ENCODE measurements at regions not wholly inside any gene's neighbourhood (a gene's known extent, or its start where the extent isn't known, plus 50 kb on each side); places are given as distances from the start of the nearest gene placed in this dataset.

DNA sequence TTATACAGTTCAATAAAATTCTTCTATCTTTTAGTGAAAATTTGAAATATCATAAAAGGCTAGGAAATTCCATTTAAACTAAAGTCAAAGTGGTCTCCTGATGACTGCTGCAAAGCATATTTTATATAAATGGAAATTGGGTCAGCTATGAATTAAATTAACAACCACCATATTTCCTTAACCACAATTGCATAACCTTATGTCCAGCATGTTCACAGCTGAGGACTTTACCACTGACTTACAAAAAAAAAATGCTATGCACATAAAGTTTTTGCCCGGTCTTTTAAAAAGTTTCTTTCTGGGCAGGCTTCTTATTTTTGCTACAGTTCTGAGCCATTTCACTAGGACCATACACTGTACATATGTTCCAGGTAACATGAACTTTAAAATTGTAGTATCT is 208.6 kb upstream of the RGMB start:
- Histone ChIP-seq H3K4me1 (ENCODE audit: insufficient read depth) (no peaks in the 10 kb centered on the region), H3K36me3 (ENCODE audit: insufficient read depth) (no peaks in the 10 kb centered on the region), H3K27ac (ENCODE audit: low read depth) (no peak overlapping the region), H3K4me3 (ENCODE audit: low read depth, low read length) (no peak overlapping the region)
- DNase-seq (ENCODE audit: extremely low spot score): no peak
- 88% methylated on average over 1 of the region's 1 CpG for WGBS

DNA sequence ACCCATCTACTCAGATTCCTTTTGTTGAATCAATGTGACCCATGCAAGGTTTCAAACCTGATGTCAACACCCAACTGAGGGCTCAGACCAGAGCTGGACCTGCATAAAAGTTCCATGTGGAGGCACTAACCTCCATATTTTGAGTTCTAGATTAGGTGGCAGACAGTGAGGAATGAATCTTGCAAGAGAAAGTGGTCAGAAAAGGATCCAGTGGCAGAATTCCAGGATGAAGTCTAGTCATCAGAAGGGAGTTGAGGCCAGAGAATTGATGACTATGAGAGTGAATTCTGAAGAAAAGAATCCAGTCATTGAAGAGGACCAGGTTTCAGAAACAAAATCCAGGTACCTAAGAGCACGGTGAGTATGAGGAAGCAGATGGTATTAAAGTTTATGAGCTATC is 205.1 kb upstream of the RGMB start:
- Histone ChIP-seq H3K36me3 (ENCODE audit: insufficient read depth) (no peaks in the 10 kb centered on the region), H3K4me1 (ENCODE audit: insufficient read depth) (no peaks in the 10 kb centered on the region), H3K27ac (ENCODE audit: low read depth) (no peak overlapping the region), H3K4me3 (ENCODE audit: low read depth, low read length) (no peak overlapping the region)
- DNase-seq (ENCODE audit: extremely low spot score): no peak
- 96% methylated on average over 1 of the region's 1 CpG for WGBS

DNA sequence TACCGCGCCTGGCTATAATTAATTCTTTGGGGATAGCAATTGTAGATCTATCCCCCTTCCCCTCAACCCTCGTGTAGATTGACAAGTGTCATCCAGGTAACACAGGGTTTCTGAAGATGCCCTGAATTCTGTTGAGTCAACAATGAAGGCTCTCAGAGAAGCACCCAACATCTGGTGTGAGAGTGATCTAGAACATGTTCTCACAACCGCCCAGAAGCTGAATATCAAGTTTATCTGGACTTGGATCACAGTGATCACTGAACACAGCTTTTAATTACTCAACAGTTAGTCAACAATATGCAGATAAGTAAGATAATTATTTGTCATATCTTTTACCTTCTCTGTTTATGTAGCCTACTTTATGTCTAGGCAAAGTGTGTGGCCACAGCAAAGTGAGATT is 204.2 kb upstream of the RGMB start:
- no peak for DNase-seq (ENCODE audit: extremely low spot score)
- WGBS: 91% methylated on average over 4 of the region's 4 CpGs
- no peaks in the 10 kb centered on the region for H3K36me3 ChIP-seq (ENCODE audit: insufficient read depth)
- no peak overlapping the region for H3K27ac ChIP-seq (ENCODE audit: low read depth)
- no peak overlapping the region for H3K4me3 ChIP-seq (ENCODE audit: low read depth, low read length)
- no peaks in the 10 kb centered on the region for H3K4me1 ChIP-seq (ENCODE audit: insufficient read depth)

DNA sequence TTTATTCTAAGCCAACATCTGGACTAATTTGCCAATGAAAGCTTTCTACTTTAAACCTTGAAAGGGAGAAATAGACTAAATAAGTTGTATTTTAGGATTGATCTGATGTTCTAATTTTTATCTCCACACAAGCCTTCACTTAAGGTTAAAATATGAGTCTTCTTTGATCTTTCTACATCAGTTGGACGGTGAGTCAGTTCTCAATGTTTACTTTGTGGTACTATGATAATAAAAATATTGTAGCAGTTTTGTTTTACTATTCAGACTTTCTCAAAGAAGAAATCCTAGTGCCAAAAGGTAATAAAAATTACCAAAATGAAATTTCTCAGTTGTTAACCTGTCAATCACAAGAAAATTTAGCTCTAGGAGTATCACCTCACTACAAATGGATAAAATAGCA is 203.5 kb upstream of the RGMB start:
- WGBS: 16% methylated on average over 1 of the region's 1 CpG
- DNase-seq (ENCODE audit: extremely low spot score): no peak
- Histone ChIP-seq H3K4me3 (ENCODE audit: low read depth, low read length) (no peak overlapping the region), H3K27ac (ENCODE audit: low read depth) (no peak overlapping the region), H3K4me1 (ENCODE audit: insufficient read depth) (no peaks in the 10 kb centered on the region), H3K36me3 (ENCODE audit: insufficient read depth) (no peaks in the 10 kb centered on the region)

DNA sequence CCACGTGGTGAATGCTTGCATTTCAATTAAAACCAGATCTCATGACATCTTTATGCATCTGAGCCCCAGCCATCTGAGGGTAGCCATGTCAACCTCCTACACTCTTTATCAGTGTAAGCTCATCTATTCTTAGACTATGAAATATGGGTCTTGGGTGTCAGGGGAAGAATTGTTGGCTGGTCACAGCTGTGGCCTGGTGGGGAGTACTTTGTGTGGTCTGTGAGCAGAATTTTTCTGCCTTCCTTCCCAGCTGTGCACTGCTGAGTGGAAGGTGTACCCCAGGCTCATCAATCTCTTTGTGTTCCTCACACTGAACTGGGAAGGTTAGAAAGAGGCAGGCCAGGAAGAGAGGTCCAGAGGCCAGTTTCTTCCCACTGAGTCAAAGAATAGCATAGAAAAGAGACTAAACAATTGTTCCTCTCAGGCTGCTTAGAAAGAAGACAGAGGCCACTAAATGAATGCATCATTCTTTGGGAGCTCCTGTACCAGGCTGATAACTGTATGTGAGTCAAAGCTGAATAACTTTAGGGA is 202.7 kb upstream of the RGMB start:
- Histone ChIP-seq H3K4me3 (ENCODE audit: low read depth, low read length) (no peak overlapping the region), H3K4me1 (ENCODE audit: insufficient read depth) (no peaks in the 10 kb centered on the region), H3K36me3 (ENCODE audit: insufficient read depth) (no peaks in the 10 kb centered on the region), H3K27ac (ENCODE audit: low read depth) (no peak overlapping the region)
- WGBS: 15% methylated on average over 1 of the region's 1 CpG
- DNase-seq (ENCODE audit: extremely low spot score): no peak

DNA sequence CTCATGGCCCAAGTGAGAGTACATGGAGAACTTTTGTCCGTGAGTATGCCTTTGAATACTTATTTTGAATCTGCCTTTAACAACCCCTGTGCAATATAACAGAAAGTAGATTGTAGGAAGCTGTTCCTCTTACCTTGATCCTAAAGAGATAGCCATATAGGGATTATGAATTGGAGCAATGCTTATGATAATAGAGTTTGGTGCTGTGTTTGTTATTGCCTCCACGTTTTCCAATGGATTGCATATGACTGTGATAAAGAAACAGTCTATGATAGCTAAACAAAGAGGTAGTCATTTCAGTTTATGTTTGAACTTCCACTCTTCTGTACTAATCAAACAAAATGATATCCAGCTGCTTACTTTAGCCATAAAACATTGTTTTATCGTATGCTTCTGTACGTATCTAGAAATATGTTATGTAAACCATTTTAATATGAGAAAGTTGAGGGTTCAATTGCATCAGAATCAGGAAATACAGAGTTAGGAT is 199.6 kb upstream of the RGMB start:
- DNase-seq (ENCODE audit: extremely low spot score): no peak
- WGBS: 53% methylated on average over 4 of the region's 4 CpGs
- Histone ChIP-seq H3K36me3 (ENCODE audit: insufficient read depth) (no peaks in the 10 kb centered on the region), H3K27ac (ENCODE audit: low read depth) (no peak overlapping the region), H3K4me3 (ENCODE audit: low read depth, low read length) (no peak overlapping the region), H3K4me1 (ENCODE audit: insufficient read depth) (no peaks in the 10 kb centered on the region)

DNA sequence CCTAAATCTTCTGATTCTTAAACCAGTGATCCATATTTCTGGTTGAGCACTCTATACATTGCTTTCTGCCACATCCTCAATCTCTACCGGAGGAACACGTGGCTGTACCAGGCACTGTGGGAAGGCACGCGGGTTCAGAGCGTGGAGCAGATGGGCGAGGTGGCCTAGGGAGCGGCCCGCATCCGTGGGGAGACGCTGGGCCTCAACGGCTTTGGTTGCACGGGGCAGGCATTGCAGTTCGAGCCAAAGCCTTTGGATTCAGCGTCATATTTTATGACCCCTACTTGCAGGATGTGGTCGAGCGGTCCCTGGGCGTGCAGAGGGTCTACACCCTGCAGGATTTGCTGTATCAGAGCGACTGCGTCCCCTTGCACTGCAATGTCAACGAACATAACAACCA is 197.2 kb upstream of the RGMB start:
- Histone ChIP-seq H3K4me3 (ENCODE audit: low read depth, low read length) (no peak overlapping the region), H3K27ac (ENCODE audit: low read depth) (no peak overlapping the region), H3K4me1 (ENCODE audit: insufficient read depth) (no peaks in the 10 kb centered on the region), H3K36me3 (ENCODE audit: insufficient read depth) (no peaks in the 10 kb centered on the region)
- 92% methylated on average over 20 of the region's 20 CpGs for WGBS
- no peak for DNase-seq (ENCODE audit: extremely low spot score)

DNA sequence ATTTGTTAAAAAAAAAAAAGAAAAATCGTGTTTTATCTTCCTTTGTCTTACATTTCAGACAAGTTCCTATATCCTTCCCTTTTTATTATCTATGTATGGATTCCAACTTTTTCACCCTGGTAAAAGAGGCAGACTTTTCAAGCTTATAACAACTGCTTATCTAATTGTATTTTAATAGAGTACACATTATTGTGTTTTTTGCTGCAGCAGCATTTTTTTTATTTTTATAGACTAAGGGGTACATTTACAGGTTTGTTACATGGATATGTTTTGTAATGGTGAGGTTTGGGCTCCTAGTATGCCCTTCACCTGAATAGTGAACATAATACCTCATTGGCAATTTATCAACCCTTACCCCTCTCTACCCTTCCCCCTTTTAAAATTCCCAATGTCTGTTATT is 195.0 kb upstream of the RGMB start:
- 68% methylated on average over 1 of the region's 1 CpG for WGBS
- Histone ChIP-seq H3K4me1 (ENCODE audit: insufficient read depth) (no peaks in the 10 kb centered on the region), H3K36me3 (ENCODE audit: insufficient read depth) (no peaks in the 10 kb centered on the region), H3K27ac (ENCODE audit: low read depth) (no peak overlapping the region), H3K4me3 (ENCODE audit: low read depth, low read length) (no peak overlapping the region)
- DNase-seq (ENCODE audit: extremely low spot score): no peak

DNA sequence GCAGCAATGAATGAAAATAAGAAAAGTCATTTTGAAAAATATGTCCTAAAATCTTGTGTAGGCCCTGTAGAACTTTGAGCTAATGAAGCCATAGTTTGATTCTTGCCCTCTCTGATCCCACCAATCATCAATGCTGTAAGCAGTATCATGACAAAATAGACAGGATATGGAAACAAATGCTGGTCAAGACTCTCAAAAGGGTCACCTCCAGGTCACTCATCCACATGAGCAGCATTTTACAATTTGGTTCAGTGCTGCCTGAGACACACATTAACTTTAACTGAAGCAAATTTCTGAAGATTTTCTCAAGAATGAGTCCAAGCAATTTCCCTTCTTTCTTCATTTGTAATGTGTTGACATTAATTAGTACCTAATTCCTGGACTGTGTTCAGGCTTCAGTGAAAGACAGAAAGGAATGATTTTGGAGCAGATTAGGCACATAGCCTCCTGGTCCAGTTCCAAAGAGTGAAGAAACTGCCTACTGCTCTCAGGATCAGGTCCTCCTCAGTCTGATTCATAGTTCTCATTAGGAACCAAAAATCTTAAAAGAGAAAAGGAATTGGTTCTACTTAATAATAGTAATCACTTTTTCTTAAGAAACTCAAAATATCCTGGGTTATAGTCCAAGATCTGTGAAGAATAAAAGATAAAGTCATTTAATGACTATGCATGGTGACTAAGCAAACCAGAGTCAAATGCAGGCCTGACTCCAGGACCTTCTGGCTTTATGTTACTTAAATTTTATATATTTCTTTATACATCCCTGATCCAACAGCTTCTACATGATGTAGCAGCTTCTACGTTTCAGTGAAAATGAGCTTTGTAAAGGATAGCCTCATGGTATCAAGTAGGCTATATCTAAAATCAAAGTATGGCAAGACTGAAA is 192.1 kb upstream of the RGMB start:
- DNase-seq (ENCODE audit: extremely low spot score): no peak
- H3K27ac ChIP-seq (ENCODE audit: low read depth): no peak overlapping the region
- no peaks in the 10 kb centered on the region for H3K36me3 ChIP-seq (ENCODE audit: insufficient read depth)
- no peak overlapping the region for H3K4me3 ChIP-seq (ENCODE audit: low read depth, low read length)
- 82% methylated on average over 1 of the region's 1 CpG for WGBS
- H3K4me1 ChIP-seq (ENCODE audit: insufficient read depth): no peaks in the 10 kb centered on the region

DNA sequence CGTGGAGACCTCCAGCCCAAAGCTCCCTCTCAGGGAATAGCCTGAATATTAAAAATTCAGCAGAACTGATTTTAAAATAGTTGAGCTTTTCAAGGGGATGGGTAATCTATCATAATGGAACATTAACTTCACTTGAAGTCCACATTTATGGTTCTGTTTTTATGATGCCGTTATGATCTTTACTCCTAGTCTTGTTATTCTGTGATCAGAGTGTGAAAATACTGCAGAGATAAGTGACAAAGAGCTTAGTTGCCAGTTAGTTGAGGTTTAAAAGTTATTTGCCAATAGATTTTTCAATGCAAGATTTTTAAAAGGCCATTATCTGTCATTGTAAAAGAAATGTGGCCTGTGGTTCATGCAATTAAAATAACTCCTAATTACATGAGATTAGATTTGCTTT is 189.9 kb upstream of the RGMB start:
- Histone ChIP-seq H3K4me1 (ENCODE audit: insufficient read depth) (no peaks in the 10 kb centered on the region), H3K36me3 (ENCODE audit: insufficient read depth) (no peaks in the 10 kb centered on the region), H3K4me3 (ENCODE audit: low read depth, low read length) (no peak overlapping the region), H3K27ac (ENCODE audit: low read depth) (no peak overlapping the region)
- no peak for DNase-seq (ENCODE audit: extremely low spot score)
- WGBS: 81% methylated on average over 2 of the region's 2 CpGs

DNA sequence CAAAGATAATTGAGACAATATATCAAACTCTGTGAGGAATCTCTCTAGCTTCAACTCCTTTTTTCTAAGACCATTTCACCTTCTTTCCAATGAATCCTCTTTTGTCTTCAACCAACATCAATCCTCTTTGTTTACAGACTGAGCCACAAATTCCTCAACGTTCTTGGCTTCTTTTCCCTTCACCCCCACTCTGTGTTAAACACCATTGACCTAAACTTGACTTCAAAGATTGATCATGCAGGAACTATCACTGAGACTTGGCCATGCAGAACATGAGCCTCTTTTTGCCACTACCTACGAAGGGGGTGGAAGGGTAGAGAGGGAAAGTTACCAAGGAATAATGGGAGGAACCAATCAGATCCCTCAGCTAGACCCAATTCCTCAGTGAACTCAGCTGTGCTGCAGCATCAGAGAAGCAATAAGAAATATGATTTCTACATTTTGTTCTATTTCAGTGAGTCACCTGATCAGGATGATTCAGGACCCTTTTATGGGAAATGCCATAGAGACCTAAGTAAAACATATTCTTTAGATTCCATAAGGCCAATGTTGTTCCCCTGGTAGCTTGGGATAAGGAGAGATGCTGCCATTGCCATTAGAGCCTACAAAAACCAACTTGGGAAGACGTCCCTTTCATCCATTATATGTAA is 187.7 kb upstream of the RGMB start:
- WGBS: 73% methylated on average over 3 of the region's 3 CpGs
- Histone ChIP-seq H3K36me3 (ENCODE audit: insufficient read depth) (no peaks in the 10 kb centered on the region), H3K27ac (ENCODE audit: low read depth) (no peak overlapping the region), H3K4me1 (ENCODE audit: insufficient read depth) (no peaks in the 10 kb centered on the region), H3K4me3 (ENCODE audit: low read depth, low read length) (no peak overlapping the region)
- DNase-seq (ENCODE audit: extremely low spot score): no peak

DNA sequence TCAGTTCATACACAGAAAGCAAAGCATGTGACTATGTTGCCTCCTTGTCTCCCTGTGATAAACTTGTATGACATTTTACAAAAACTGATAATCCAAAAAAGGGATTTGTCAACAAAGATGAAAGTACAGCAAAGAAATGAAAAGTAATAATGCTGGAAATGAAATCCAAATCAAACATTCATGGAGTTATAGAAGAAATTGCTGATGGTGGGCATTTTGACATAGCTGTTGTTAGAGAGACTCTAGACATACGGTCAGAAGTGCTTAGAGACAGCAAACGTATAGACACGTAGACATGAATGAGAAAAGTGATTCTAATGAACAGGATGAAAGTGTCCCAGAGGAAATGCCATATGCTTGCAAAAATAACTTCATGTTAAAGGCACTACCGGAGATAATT is 186.9 kb upstream of the RGMB start:
- no peak for DNase-seq (ENCODE audit: extremely low spot score)
- no peak overlapping the region for H3K4me3 ChIP-seq (ENCODE audit: low read depth, low read length)
- H3K4me1 ChIP-seq (ENCODE audit: insufficient read depth): no peaks in the 10 kb centered on the region
- 78% methylated on average over 4 of the region's 4 CpGs for WGBS
- H3K27ac ChIP-seq (ENCODE audit: low read depth): no peak overlapping the region
- no peaks in the 10 kb centered on the region for H3K36me3 ChIP-seq (ENCODE audit: insufficient read depth)

DNA sequence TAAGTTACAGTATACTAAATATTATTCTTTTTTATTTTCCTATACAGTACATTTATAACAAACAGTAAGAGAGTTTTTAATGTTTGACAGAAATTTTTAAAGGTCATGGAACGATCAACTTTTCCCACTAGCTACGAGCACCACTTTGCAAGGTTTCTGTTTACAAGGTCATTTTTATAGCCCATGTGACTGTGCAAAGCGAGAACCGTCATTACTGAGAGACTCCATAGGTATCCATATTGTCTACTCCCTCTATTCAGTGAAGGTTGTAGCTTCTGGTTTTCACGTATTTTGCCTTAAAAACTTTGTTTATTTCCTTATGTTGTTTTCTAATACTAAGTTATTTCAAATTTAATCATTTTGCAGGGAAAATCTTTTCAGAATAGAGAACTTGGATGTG is 186.3 kb upstream of the RGMB start:
- no peak overlapping the region for H3K27ac ChIP-seq (ENCODE audit: low read depth)
- no peaks in the 10 kb centered on the region for H3K36me3 ChIP-seq (ENCODE audit: insufficient read depth)
- WGBS: 74% methylated on average over 5 of the region's 5 CpGs
- H3K4me3 ChIP-seq (ENCODE audit: low read depth, low read length): no peak overlapping the region
- no peak for DNase-seq (ENCODE audit: extremely low spot score)
- no peaks in the 10 kb centered on the region for H3K4me1 ChIP-seq (ENCODE audit: insufficient read depth)

DNA sequence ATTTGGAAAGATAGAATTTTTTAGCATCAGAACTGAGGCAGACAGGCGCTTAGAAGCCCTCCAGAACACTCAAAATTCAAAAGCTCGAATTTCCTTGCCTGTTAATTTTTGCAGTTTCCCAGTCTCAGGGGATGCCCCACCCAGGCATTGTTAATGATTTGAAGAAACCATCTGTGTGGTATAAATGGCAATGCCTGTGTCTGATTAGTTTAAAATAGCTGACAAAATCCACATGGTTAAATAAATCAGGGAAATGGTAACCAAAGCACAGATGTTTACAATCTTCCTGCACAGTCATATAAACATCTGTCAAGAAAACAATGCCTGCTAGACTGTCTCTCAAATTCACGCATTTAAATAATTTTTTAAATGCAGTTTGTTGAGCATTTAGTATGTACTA is 185.2 kb upstream of the RGMB start:
- 42% methylated on average over 3 of the region's 3 CpGs for WGBS
- Histone ChIP-seq H3K4me3 (ENCODE audit: low read depth, low read length) (no peak overlapping the region), H3K4me1 (ENCODE audit: insufficient read depth) (no peaks in the 10 kb centered on the region), H3K36me3 (ENCODE audit: insufficient read depth) (no peaks in the 10 kb centered on the region), H3K27ac (ENCODE audit: low read depth) (no peak overlapping the region)
- DNase-seq (ENCODE audit: extremely low spot score): no peak
